Body of pancreas (tissue), 4 donors: ENCODE measurements at regions not wholly inside any gene's neighbourhood (a gene's known extent, or its start where the extent isn't known, plus 50 kb on each side); places are given as distances from the start of the nearest gene placed in this dataset.

Experiments used
- POLR2A ChIP-seq, 3 donors: fragments of 450-650 bp; IDR thresholded peaks; one replicate each; pipeline ENCODE4 v1.6.1; 2016; ENCODE audit warnings: antibody characterized with exemption in 3 of 3, mild to moderate bottlenecking in 2 of 3
- TF ChIP-seq, protein P1 (sequence below), 7 experiments: fragments of 450-650 bp in 4 of 7; fragments of 200-600 bp in 3 of 7; sonication (generic) in 3 of 7; IDR thresholded peaks; one replicate each; pipeline ENCODE4 v1.5.1; 2016 to 2019; ENCODE audit warnings: antibody characterized with exemption in 7 of 7

- TF ChIP-seq, protein P1, sequence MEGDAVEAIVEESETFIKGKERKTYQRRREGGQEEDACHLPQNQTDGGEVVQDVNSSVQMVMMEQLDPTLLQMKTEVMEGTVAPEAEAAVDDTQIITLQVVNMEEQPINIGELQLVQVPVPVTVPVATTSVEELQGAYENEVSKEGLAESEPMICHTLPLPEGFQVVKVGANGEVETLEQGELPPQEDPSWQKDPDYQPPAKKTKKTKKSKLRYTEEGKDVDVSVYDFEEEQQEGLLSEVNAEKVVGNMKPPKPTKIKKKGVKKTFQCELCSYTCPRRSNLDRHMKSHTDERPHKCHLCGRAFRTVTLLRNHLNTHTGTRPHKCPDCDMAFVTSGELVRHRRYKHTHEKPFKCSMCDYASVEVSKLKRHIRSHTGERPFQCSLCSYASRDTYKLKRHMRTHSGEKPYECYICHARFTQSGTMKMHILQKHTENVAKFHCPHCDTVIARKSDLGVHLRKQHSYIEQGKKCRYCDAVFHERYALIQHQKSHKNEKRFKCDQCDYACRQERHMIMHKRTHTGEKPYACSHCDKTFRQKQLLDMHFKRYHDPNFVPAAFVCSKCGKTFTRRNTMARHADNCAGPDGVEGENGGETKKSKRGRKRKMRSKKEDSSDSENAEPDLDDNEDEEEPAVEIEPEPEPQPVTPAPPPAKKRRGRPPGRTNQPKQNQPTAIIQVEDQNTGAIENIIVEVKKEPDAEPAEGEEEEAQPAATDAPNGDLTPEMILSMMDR (IDR thresholded peaks at IDR 0.05), result no peak
- TF ChIP-seq POLR2A (IDR thresholded peaks at IDR 0.05), result no peak
Measured at GRCh38 chr6:37559501-37559900, 59.8 kb upstream of the CCDC167 start.
